ENCODE measurements at regions not wholly inside any gene's neighbourhood (a gene's known extent, or its start where the extent isn't known, plus 50 kb on each side); places are given as distances from the start of the nearest gene placed in this dataset.
"Not testable (repeated sequence)": the region's sequence is repeated elsewhere in the genome, so short reads cannot be mapped to it uniquely, and the experiment has no call there.

GRCh38 chr4:131192318-131192717 is 1956.8 kb upstream of the PCDH10 start:
- DNase-seq = no peak

- DNase-seq = no peak
Measured at GRCh38 chr4:131207589-131207988, 1941.5 kb upstream of the PCDH10 start.

- no peak for DNase-seq
Measured at GRCh38 chr4:131248314-131248713, 1900.8 kb upstream of the PCDH10 start.

GRCh38 chr4:131251321-131251720 is 1897.8 kb upstream of the PCDH10 start:
- DNase-seq = no peak

- DNase-seq = no peak
Measured at GRCh38 chr4:131257241-131257640, 1891.9 kb upstream of the PCDH10 start.

- no peak for DNase-seq
Measured at GRCh38 chr4:131258361-131258760, 1890.7 kb upstream of the PCDH10 start.

- DNase-seq = no peak
Measured at GRCh38 chr4:131288441-131288840, 1860.7 kb upstream of the PCDH10 start.

- DNase-seq = no peak
Measured at GRCh38 chr4:131296192-131296591, 1852.9 kb upstream of the PCDH10 start.

- DNase-seq = no peak
Measured at GRCh38 chr4:131302108-131302507, 1847.0 kb upstream of the PCDH10 start.

- DNase-seq = no peak
Measured at GRCh38 chr4:131304686-131305085, 1844.4 kb upstream of the PCDH10 start.

GRCh38 chr4:131309628-131310027 is 1839.5 kb upstream of the PCDH10 start:
- DNase-seq = no peak

GRCh38 chr4:131316086-131316485 is 1833.0 kb upstream of the PCDH10 start:
- DNase-seq = no peak

- no peak for DNase-seq
Measured at GRCh38 chr4:131337936-131338335, 1811.2 kb upstream of the PCDH10 start.

- DNase-seq = no peak
Measured at GRCh38 chr4:131339137-131339536, 1810.0 kb upstream of the PCDH10 start.

GRCh38 chr4:131344761-131345160 is 1804.3 kb upstream of the PCDH10 start:
- no peak for DNase-seq

- no peak for DNase-seq
Measured at GRCh38 chr4:131347816-131348215, 1801.3 kb upstream of the PCDH10 start.

GRCh38 chr4:131348263-131348662 is 1800.8 kb upstream of the PCDH10 start:
- DNase-seq = no peak

- DNase-seq = not testable (repeated sequence)
Measured at GRCh38 chr4:131352371-131352770, 1796.7 kb upstream of the PCDH10 start.

GRCh38 chr4:131366714-131367113 is 1782.4 kb upstream of the PCDH10 start:
- no peak for DNase-seq

GRCh38 chr4:131367441-131367840 is 1781.7 kb upstream of the PCDH10 start:
- no peak for DNase-seq

GRCh38 chr4:131370846-131371245 is 1778.2 kb upstream of the PCDH10 start:
- no peak for DNase-seq

GRCh38 chr4:131381055-131381454 is 1768.0 kb upstream of the PCDH10 start:
- no peak for DNase-seq

- no peak for DNase-seq
Measured at GRCh38 chr4:131382839-131383238, 1766.3 kb upstream of the PCDH10 start.

- no peak for DNase-seq
Measured at GRCh38 chr4:131388277-131388676, 1760.8 kb upstream of the PCDH10 start.

- DNase-seq = no peak
Measured at GRCh38 chr4:131408102-131408501, 1741.0 kb upstream of the PCDH10 start.

- DNase-seq = no peak
Measured at GRCh38 chr4:131411393-131411792, 1737.7 kb upstream of the PCDH10 start.
